GM12878 (cell line): ENCODE measurements at regions not wholly inside any gene's neighbourhood (a gene's known extent, or its start where the extent isn't known, plus 50 kb on each side); places are given as distances from the start of the nearest gene placed in this dataset.

Source experiments
- ATAC-seq: fragments of 200-7000 bp; cut with Tn5 transposase; 3 replicates; pipeline ENCODE4 v1.9.1; 2020; ENCODE audit warnings: mild to moderate bottlenecking, moderate library complexity
- BruUV-seq: library from RNA; stranded (reverse); fragments of 400-500 nt; replicated peaks from 2 replicates; lab custom pipeline; 2021; lab: Mats Ljungman, UMichigan
- CTCF ChIA-PET: fragments of 300-600 bp; sonication (Branson Sonifier 250); formaldehyde crosslinking; extraction: SDS; loops from one replicate; lab custom pipeline; 2021; ENCODE audit warnings: inconsistent platforms; lab: Yijun Ruan, JAX
- POLR2A ChIA-PET: fragments of 350-600 bp; formaldehyde crosslinking; extraction: SDS; loops from one replicate; lab custom pipeline; 2021; ENCODE audit warnings: inconsistent platforms; lab: Charles Lee
- RAD21 ChIA-PET: fragments of 300-600 bp; sonication (Branson Sonifier 250); formaldehyde crosslinking; loops from one replicate; lab custom pipeline; 2023; ENCODE audit warnings: antibody characterized with exemption; ENCODE audit not compliant: unreplicated experiment; lab: Charles Lee
- SMC1A ChIA-PET: fragments of 300-600 bp; sonication (Branson Sonifier 250); formaldehyde crosslinking; loops from one replicate; lab custom pipeline; 2023; ENCODE audit not compliant: unreplicated experiment, uncharacterized antibody; lab: Charles Lee
- DNase-seq: peaks from one replicate; pipeline ENCODE4 v3.0.0-alpha.2; 2011; ENCODE audit warnings: low read depth, low spot score
- FAIRE-seq: peaks from 3 replicates; lab custom pipeline; 2011; peaks lifted over from hg19 to GRCh38; lab: Jason Lieb, UNC
- H2AFZ ChIP-seq: 2 replicates; pipeline ENCODE4 v1.6.0; 2011; ENCODE audit warnings: low read depth, low read length, control low read depth; ENCODE audit not compliant: control insufficient read depth
- H3K27ac ChIP-seq: 2 replicates; pipeline ENCODE4 v1.5.1; 2011; ENCODE audit warnings: control low read depth; ENCODE audit not compliant: control insufficient read depth, insufficient read depth
- H3K27me3 ChIP-seq, 2 experiments: replicated peaks in 1 of 2; 2 replicates each; pipeline versions ENCODE4 v1.6.0 to v1.6.1; 2011; ENCODE audit warnings: low read length in 1 of 2; ENCODE audit not compliant: control insufficient read depth in 2 of 2, insufficient read depth in 2 of 2
- H3K36me3 ChIP-seq, 2 experiments: 2 replicates each; pipeline ENCODE4 v1.5.1; 2011; ENCODE audit warnings: low read length in 1 of 2; ENCODE audit not compliant: control insufficient read depth in 2 of 2, insufficient read depth in 2 of 2
- H3K4me1 ChIP-seq: 2 replicates; pipeline ENCODE4 v1.6.1; 2011; ENCODE audit warnings: mild to moderate bottlenecking, low read length, moderate library complexity, mixed read lengths; ENCODE audit not compliant: control insufficient read depth, insufficient read depth
- H3K4me2 ChIP-seq: 2 replicates; pipeline ENCODE4 v1.6.0; 2011; ENCODE audit warnings: control low read depth; ENCODE audit not compliant: control insufficient read depth, insufficient read depth
- H3K4me3 ChIP-seq: fragments of 200-600 bp; sonication (generic); 2 replicates; pipeline ENCODE4 v1.5.1; 2016
- H3K79me2 ChIP-seq: 2 replicates; pipeline ENCODE4 v1.6.0; 2011; ENCODE audit warnings: low read length; ENCODE audit not compliant: control insufficient read depth, insufficient read depth
- H3K9ac ChIP-seq: 2 replicates; pipeline ENCODE4 v1.8.0; 2011; ENCODE audit warnings: low read length, control low read depth, mixed read lengths; ENCODE audit not compliant: control insufficient read depth, insufficient read depth
- H3K9me3 ChIP-seq: replicated peaks from 3 replicates; pipeline ENCODE4 v1.5.1; 2011; ENCODE audit warnings: mild to moderate bottlenecking, low read length; ENCODE audit not compliant: control insufficient read depth, insufficient read depth
- H4K20me1 ChIP-seq: 2 replicates; pipeline ENCODE4 v1.6.0; 2011; ENCODE audit not compliant: control insufficient read depth, insufficient read depth
- BCL11A ChIP-seq: IDR thresholded peaks from 2 replicates; pipeline ENCODE4 v1.6.1; 2011; ENCODE audit warnings: low read depth, low read length
- ETV6 ChIP-seq, 2 experiments: fragments of 450-650 bp in 1 of 2; IDR thresholded peaks in 1 of 2; conservative IDR thresholded peaks in 1 of 2; 2 replicates each; pipeline ENCODE4 v1.6.1; 2014; ENCODE audit warnings: antibody characterized with exemption in 1 of 2, borderline replicate concordance in 1 of 2, low read depth in 1 of 2, mild to moderate bottlenecking in 1 of 2, moderate library complexity in 1 of 2
- HDAC2 ChIP-seq: fragments of 200-600 bp; sonication (generic); IDR thresholded peaks from 2 replicates; pipeline ENCODE4 v1.6.1; 2017
- NFXL1 ChIP-seq: fragments of 450-650 bp; IDR thresholded peaks from 2 replicates; pipeline ENCODE4 v1.6.1; 2017; ENCODE audit warnings: antibody characterized with exemption, mild to moderate bottlenecking, borderline replicate concordance
- SMARCA5 ChIP-seq: fragments of 450-650 bp; IDR thresholded peaks from 2 replicates; pipeline ENCODE4 v1.6.1; 2017; ENCODE audit warnings: mild to moderate bottlenecking
- SREBF2 ChIP-seq: IDR thresholded peaks from 2 replicates; pipeline ENCODE4 v1.6.1; 2012; ENCODE audit warnings: mild to moderate bottlenecking, low read length
- YY1 ChIP-seq: IDR thresholded peaks from 2 replicates; pipeline ENCODE4 v1.6.1; 2011; ENCODE audit warnings: low read depth, mild to moderate bottlenecking, low read length
- ZBED1 ChIP-seq: IDR thresholded peaks from 2 replicates; pipeline ENCODE4 v1.6.1; 2016; ENCODE audit warnings: borderline replicate concordance
- ZBTB11 ChIP-seq: fragments of 450-650 bp; formaldehyde crosslinking; IDR thresholded peaks from 2 replicates; pipeline ENCODE4 v1.5.0; 2022; ENCODE audit warnings: mild to moderate bottlenecking, missing genetic modification characterization
- ZNF384 ChIP-seq: IDR thresholded peaks from 2 replicates; pipeline ENCODE4 v1.6.1; 2012; ENCODE audit warnings: low read depth, mild to moderate bottlenecking, low read length, improper control_type of control experiment, borderline replicate concordance
- WGBS: methylation state at CpG from one replicate; pipeline ENCODE4 v1.1.6; 2016; ENCODE audit warnings: low lambda C conversion rate; ENCODE audit not compliant: insufficient replicate concordance, insufficient coverage; ENCODE audit errors: missing lambda C conversion rate; 5-methylcytosine and 5-hydroxymethylcytosine counted together
- in situ Hi-C: fragments of 300-500 bp; cut with MboI; formaldehyde crosslinking; loops from 9 replicates; pipeline ENCODE4 v1.14.3; 2018; ENCODE audit warnings: mixed read lengths
- intact Hi-C: fragments of 100-400 bp; cut with micrococcal nuclease; formaldehyde crosslinking; loops from one replicate; pipeline ENCODE4 v1.14.2; 2022; ENCODE audit not compliant: unreplicated experiment
- TF ChIP-seq, protein P1 (sequence below): fragments of 450-650 bp; IDR thresholded peaks from 2 replicates; pipeline ENCODE4 v1.6.1; 2017; ENCODE audit warnings: low read depth, mild to moderate bottlenecking, moderate library complexity
- TF ChIP-seq, protein P2 (sequence below): fragments of 450-650 bp; IDR thresholded peaks from 2 replicates; pipeline ENCODE4 v1.6.1; 2016; ENCODE audit warnings: mild to moderate bottlenecking
- TF ChIP-seq, protein P3 (sequence below): IDR thresholded peaks from 2 replicates; pipeline ENCODE4 v1.6.1; 2011; ENCODE audit warnings: low read depth, low read length, improper control_type of control experiment, borderline replicate concordance

DNA sequence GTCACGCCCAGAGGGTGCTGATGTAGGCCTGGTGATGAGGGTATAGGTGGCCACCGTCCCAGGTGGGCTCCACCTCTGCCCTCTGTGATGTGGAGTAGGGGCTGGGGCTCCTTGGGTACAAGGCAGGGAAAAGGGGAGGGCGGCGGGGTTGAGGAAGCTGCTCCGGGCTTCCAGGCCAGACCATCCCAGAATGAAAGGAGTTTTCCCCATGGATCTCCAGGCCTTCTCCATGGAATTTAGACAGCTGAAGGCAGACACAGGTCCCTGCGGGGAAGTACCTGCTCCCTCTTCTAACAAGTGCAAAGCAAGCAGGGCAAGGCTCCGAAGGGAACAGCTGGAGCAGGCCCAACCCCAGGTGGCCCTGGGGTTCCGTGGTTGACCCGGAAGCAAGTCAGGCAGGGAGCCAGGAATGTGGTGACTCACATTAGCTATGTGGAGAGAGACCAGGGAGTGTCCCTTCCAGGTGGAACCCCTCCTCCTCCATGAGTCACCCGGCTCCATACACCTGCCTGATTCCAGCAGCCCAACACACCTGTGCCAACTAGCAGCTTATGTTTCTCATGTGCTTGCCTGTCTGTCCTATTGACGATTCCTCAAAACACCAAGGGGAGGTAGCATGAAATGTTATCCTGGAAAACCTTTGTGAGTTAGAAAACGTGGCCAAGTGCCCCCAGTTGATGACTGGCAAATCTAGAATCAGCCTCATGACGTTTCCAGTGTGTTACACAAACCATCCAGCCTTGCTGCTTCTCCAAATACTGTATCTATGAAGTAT lies 59.7 kb upstream of the SNX9 start (continued):
- TF ChIP-seq SMARCA5: no peak
- no peak for TF ChIP-seq SREBF2
- TF ChIP-seq ZBED1: no peak
- peak; percentile 29; the same call in 1 of the 2 replicates for TF ChIP-seq BCL11A
- TF ChIP-seq, protein P1, sequence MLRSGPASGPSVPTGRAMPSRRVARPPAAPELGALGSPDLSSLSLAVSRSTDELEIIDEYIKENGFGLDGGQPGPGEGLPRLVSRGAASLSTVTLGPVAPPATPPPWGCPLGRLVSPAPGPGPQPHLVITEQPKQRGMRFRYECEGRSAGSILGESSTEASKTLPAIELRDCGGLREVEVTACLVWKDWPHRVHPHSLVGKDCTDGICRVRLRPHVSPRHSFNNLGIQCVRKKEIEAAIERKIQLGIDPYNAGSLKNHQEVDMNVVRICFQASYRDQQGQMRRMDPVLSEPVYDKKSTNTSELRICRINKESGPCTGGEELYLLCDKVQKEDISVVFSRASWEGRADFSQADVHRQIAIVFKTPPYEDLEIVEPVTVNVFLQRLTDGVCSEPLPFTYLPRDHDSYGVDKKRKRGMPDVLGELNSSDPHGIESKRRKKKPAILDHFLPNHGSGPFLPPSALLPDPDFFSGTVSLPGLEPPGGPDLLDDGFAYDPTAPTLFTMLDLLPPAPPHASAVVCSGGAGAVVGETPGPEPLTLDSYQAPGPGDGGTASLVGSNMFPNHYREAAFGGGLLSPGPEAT: peak; percentile 34
- no peak for TF ChIP-seq NFXL1
- TF ChIP-seq YY1: no peak

- RAD21 ChIA-PET: interaction anchor here (1.2 to 2.8 kb wide), 12 partner anchors 8 to 438 kb away, joined by 3 to 17 read pairs (median 6); no protein-coding TSS in a partner anchor
- H2AFZ ChIP-seq: no peak overlapping the region
- no peaks in the 10 kb centered on the region for H3K27me3 ChIP-seq
- POLR2A ChIA-PET: no interaction called here
- peaks cover 68% of the 10 kb centered on the region for H3K4me1 ChIP-seq
- no TSS peak for BruUV-seq
- H3K79me2 ChIP-seq: no peaks in the 10 kb centered on the region
- H3K9me3 ChIP-seq: no peaks in the 10 kb centered on the region; the same call in 2 of the 3 replicates
- FAIRE-seq (no peak), ATAC-seq (peak; percentile 43), DNase-seq (peak; percentile 56)
- H3K4me2 ChIP-seq: peak overlapping the region; percentile 84
- CTCF ChIA-PET: interaction anchor here (0.7 to 10.6 kb wide), 9 partner anchors 9 to 302 kb away, joined by 3 to 197 read pairs (median 4); no protein-coding TSS in a partner anchor
- H4K20me1 ChIP-seq: no peaks in the 10 kb centered on the region
- intact Hi-C loops: loop anchor here (2.0 to 5.0 kb wide), 6 partner anchors 37 to 888 kb away; partner anchors contain the start of genes SYTL3 and ZDHHC14
- H3K9ac ChIP-seq: peak overlapping the region; percentile 30
- in situ Hi-C loops: loop anchor here (5.0 kb wide), 1 partner anchor 202 kb away; no protein-coding TSS in a partner anchor
- WGBS: 0% methylated on average over 3 of the region's 3 CpGs
- H3K36me3 ChIP-seq: no peaks in the 10 kb centered on the region
- SMC1A ChIA-PET: interaction anchor here (0.6 to 13.0 kb wide), 11 partner anchors 9 to 449 kb away, joined by 3 to 208 read pairs (median 5); no protein-coding TSS in a partner anchor
- peak overlapping the region; percentile 53; the same call in 1 of the 2 replicates for H3K4me3 ChIP-seq
- H3K27ac ChIP-seq: peak overlapping the region; percentile 76
- TF ChIP-seq ETV6 (conservative IDR thresholded peaks at IDR 0.05 in 1 of 2, IDR thresholded peaks at IDR 0.05 in 1 of 2; ENCODE audit: borderline replicate concordance in 1 of 2, low read depth in 1 of 2) (no peak), ZNF384 (no peak), HDAC2 (no peak), ZBTB11 (CRISPR knock-in tag) (no peak)
- TF ChIP-seq, protein P2, sequence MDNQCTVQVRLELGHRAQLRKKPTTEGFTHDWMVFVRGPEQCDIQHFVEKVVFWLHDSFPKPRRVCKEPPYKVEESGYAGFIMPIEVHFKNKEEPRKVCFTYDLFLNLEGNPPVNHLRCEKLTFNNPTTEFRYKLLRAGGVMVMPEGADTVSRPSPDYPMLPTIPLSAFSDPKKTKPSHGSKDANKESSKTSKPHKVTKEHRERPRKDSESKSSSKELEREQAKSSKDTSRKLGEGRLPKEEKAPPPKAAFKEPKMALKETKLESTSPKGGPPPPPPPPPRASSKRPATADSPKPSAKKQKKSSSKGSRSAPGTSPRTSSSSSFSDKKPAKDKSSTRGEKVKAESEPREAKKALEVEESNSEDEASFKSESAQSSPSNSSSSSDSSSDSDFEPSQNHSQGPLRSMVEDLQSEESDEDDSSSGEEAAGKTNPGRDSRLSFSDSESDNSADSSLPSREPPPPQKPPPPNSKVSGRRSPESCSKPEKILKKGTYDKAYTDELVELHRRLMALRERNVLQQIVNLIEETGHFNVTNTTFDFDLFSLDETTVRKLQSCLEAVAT: no peak
- TF ChIP-seq, protein P3, sequence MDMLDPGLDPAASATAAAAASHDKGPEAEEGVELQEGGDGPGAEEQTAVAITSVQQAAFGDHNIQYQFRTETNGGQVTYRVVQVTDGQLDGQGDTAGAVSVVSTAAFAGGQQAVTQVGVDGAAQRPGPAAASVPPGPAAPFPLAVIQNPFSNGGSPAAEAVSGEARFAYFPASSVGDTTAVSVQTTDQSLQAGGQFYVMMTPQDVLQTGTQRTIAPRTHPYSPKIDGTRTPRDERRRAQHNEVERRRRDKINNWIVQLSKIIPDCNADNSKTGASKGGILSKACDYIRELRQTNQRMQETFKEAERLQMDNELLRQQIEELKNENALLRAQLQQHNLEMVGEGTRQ: no peak
Observed at GRCh38 chr6:157763904-157764177, 59.2 kb upstream of the SNX9 start.
